GM19324 (cell line): ENCODE measurements at regions not wholly inside any gene's neighbourhood (a gene's known extent, or its start where the extent isn't known, plus 50 kb on each side); places are given as distances from the start of the nearest gene placed in this dataset.

Experiments
- ATAC-seq: cut with Tn5 transposase; IDR thresholded peaks from one replicate; pipeline ENCODE4 v1.9.1; 2021; ENCODE audit warnings: mild to moderate bottlenecking, moderate library complexity; ENCODE audit not compliant: unreplicated experiment, low FRiP score

GRCh38 chr13:81781471-81781870 lies 1440.5 kb upstream of the SPRY2 start:
- no peak for ATAC-seq

GRCh38 chr13:81779876-81780275 lies 1439.0 kb upstream of the SPRY2 start:
- ATAC-seq = no peak

- no peak for ATAC-seq
These were observed 1437.4 kb upstream of the SPRY2 start for GRCh38 chr13:81778350-81778749.

- no peak for ATAC-seq
These were observed 1432.3 kb upstream of the SPRY2 start for GRCh38 chr13:81773263-81773662.

- ATAC-seq = no peak
These were observed 1431.0 kb upstream of the SPRY2 start for GRCh38 chr13:81771951-81772350.

GRCh38 chr13:81770868-81771505 lies 1430.1 kb upstream of the SPRY2 start:
- no peak for ATAC-seq

GRCh38 chr13:81762449-81762848 lies 1421.5 kb upstream of the SPRY2 start:
- no peak for ATAC-seq

- no peak for ATAC-seq
These were observed 1419.4 kb upstream of the SPRY2 start for GRCh38 chr13:81760316-81760715.

GRCh38 chr13:81757348-81757970 lies 1416.5 kb upstream of the SPRY2 start:
- ATAC-seq = no peak

- no peak for ATAC-seq
These were observed 1404.5 kb upstream of the SPRY2 start for GRCh38 chr13:81745391-81745790.

- no peak for ATAC-seq
These were observed 1397.4 kb upstream of the SPRY2 start for GRCh38 chr13:81738364-81738763.

GRCh38 chr13:81726037-81726726 lies 1385.3 kb upstream of the SPRY2 start:
- ATAC-seq = no peak

GRCh38 chr13:81722456-81722855 lies 1381.5 kb upstream of the SPRY2 start:
- no peak for ATAC-seq

- ATAC-seq = no peak
These were observed 1380.5 kb upstream of the SPRY2 start for GRCh38 chr13:81721400-81721799.

- ATAC-seq = no peak
These were observed 1373.6 kb upstream of the SPRY2 start for GRCh38 chr13:81714513-81714912.

GRCh38 chr13:81713201-81713600 lies 1372.3 kb upstream of the SPRY2 start:
- no peak for ATAC-seq

- no peak for ATAC-seq
These were observed 1356.9 kb upstream of the SPRY2 start for GRCh38 chr13:81697826-81698225.

- no peak for ATAC-seq
These were observed 1346.0 kb upstream of the SPRY2 start for GRCh38 chr13:81686877-81687276.

GRCh38 chr13:81683521-81683920 lies 1342.6 kb upstream of the SPRY2 start:
- ATAC-seq = no peak

- ATAC-seq = no peak
These were observed 1341.2 kb upstream of the SPRY2 start for GRCh38 chr13:81682081-81682630.

- no peak for ATAC-seq
These were observed 1336.9 kb upstream of the SPRY2 start for GRCh38 chr13:81677857-81678256.

- no peak for ATAC-seq
These were observed 1335.1 kb upstream of the SPRY2 start for GRCh38 chr13:81676008-81676407.
